Activated CD4-positive, alpha-beta memory T cell treated with anti-CD3 and anti-CD28 coated beads for 36 hours (primary cell): ENCODE measurements at regions not wholly inside any gene's neighbourhood (a gene's known extent, or its start where the extent isn't known, plus 50 kb on each side); places are given as distances from the start of the nearest gene placed in this dataset.
"Not testable (repeated sequence)": the region's sequence is repeated elsewhere in the genome, so short reads cannot be mapped to it uniquely, and the experiment has no call there.

Experiments
- CTCF ChIA-PET: fragments of 350-600 bp; sonication (Branson Sonifier 250); formaldehyde crosslinking; loops from one replicate; lab custom pipeline; 2021; ENCODE audit warnings: antibody characterized with exemption, inconsistent platforms; lab: Charles Lee
- POLR2A ChIA-PET: fragments of 350-600 bp; sonication (Branson Sonifier 250); formaldehyde crosslinking; loops from one replicate; lab custom pipeline; 2021; ENCODE audit warnings: antibody characterized with exemption; lab: Charles Lee
- DNase-seq: peaks from one replicate; pipeline ENCODE4 v3.0.0-alpha.2; 2020
- H3K27ac Mint-ChIP-seq: one replicate; pipeline ENCODE4 v1.8.0; 2021; ENCODE audit warnings: mixed read lengths
- H3K27me3 Mint-ChIP-seq: one replicate; pipeline ENCODE4 v1.8.0; 2021; ENCODE audit warnings: mixed read lengths
- H3K36me3 Mint-ChIP-seq: one replicate; pipeline ENCODE4 v1.8.0; 2021; ENCODE audit warnings: mixed read lengths
- H3K4me1 Mint-ChIP-seq: one replicate; pipeline ENCODE4 v1.8.0; 2021; ENCODE audit warnings: low read depth, mixed read lengths
- H3K4me3 Mint-ChIP-seq: one replicate; pipeline ENCODE4 v1.8.0; 2021; ENCODE audit warnings: mild to moderate bottlenecking, mixed read lengths
- H3K9me3 Mint-ChIP-seq: one replicate; pipeline ENCODE4 v1.8.0; 2021; ENCODE audit warnings: mixed read lengths
- intact Hi-C: fragments of 100-400 bp; cut with micrococcal nuclease; formaldehyde crosslinking; loops from one replicate; pipeline ENCODE4 v1.15.1; 2023

- H3K36me3 Mint-ChIP-seq, result no peaks in the 10 kb centered on the region
- no peak for DNase-seq
- intact Hi-C loops, result no loop called here
- no peak overlapping the region for H3K27ac Mint-ChIP-seq
- H3K27me3 Mint-ChIP-seq, result no peaks in the 10 kb centered on the region
- no peaks in the 10 kb centered on the region for H3K9me3 Mint-ChIP-seq
- CTCF ChIA-PET, result interaction anchor here (0.6 kb wide), 1 partner anchor 119 kb away, joined by 3 read pairs; no protein-coding TSS in a partner anchor
- POLR2A ChIA-PET, result no interaction called here
- H3K4me3 Mint-ChIP-seq, result no peak overlapping the region
- H3K4me1 Mint-ChIP-seq, result peaks cover 4% of the 10 kb centered on the region
Measured at GRCh38 chr11:95418916-95419315, 187.9 kb upstream of the SESN3 start.

GRCh38 chr11:95417832-95418231, 186.8 kb upstream of the SESN3 start:
- CTCF ChIA-PET, result no interaction called here
- Mint-ChIP-seq H3K27me3 (no peaks in the 10 kb centered on the region), H3K4me3 (no peak overlapping the region), H3K27ac (no peak overlapping the region), H3K9me3 (no peaks in the 10 kb centered on the region), H3K4me1 (peaks cover 4% of the 10 kb centered on the region), H3K36me3 (no peaks in the 10 kb centered on the region)
- intact Hi-C loops, result no loop called here
- POLR2A ChIA-PET, result no interaction called here
- DNase-seq, result no peak

- ChIA-PET POLR2A (no interaction called here), CTCF (no interaction called here)
- no peaks in the 10 kb centered on the region for H3K9me3 Mint-ChIP-seq
- DNase-seq, result no peak
- peaks cover 7% of the 10 kb centered on the region for H3K4me1 Mint-ChIP-seq
- H3K27me3 Mint-ChIP-seq, result no peaks in the 10 kb centered on the region
- intact Hi-C loops, result no loop called here
- no peaks in the 10 kb centered on the region for H3K36me3 Mint-ChIP-seq
- H3K27ac Mint-ChIP-seq, result no peak overlapping the region
- H3K4me3 Mint-ChIP-seq, result no peak overlapping the region
Measured at GRCh38 chr11:95415837-95416304, 184.9 kb upstream of the SESN3 start.

GRCh38 chr11:95414217-95414616, 183.2 kb upstream of the SESN3 start:
- Mint-ChIP-seq H3K4me1 (peaks cover 10% of the 10 kb centered on the region), H3K27ac (no peak overlapping the region), H3K4me3 (no peak overlapping the region), H3K9me3 (no peaks in the 10 kb centered on the region), H3K36me3 (no peaks in the 10 kb centered on the region), H3K27me3 (no peaks in the 10 kb centered on the region)
- CTCF ChIA-PET, result no interaction called here
- DNase-seq, result no peak
- intact Hi-C loops, result no loop called here
- POLR2A ChIA-PET, result no interaction called here

GRCh38 chr11:95413761-95414160, 182.8 kb upstream of the SESN3 start:
- intact Hi-C loops, result no loop called here
- H3K36me3 Mint-ChIP-seq, result no peaks in the 10 kb centered on the region
- DNase-seq, result no peak
- H3K9me3 Mint-ChIP-seq, result no peaks in the 10 kb centered on the region
- no peaks in the 10 kb centered on the region for H3K27me3 Mint-ChIP-seq
- ChIA-PET POLR2A (no interaction called here), CTCF (no interaction called here)
- peaks cover 10% of the 10 kb centered on the region for H3K4me1 Mint-ChIP-seq
- H3K4me3 Mint-ChIP-seq, result no peak overlapping the region
- H3K27ac Mint-ChIP-seq, result no peak overlapping the region

- POLR2A ChIA-PET, result no interaction called here
- no peak for DNase-seq
- Mint-ChIP-seq H3K27ac (no peak overlapping the region), H3K9me3 (no peaks in the 10 kb centered on the region), H3K36me3 (no peaks in the 10 kb centered on the region), H3K27me3 (no peaks in the 10 kb centered on the region), H3K4me3 (no peak overlapping the region), H3K4me1 (peaks cover 10% of the 10 kb centered on the region)
- intact Hi-C loops, result no loop called here
- CTCF ChIA-PET, result no interaction called here
Measured at GRCh38 chr11:95413021-95413420, 182.0 kb upstream of the SESN3 start.

- peaks cover 10% of the 10 kb centered on the region for H3K4me1 Mint-ChIP-seq
- no peaks in the 10 kb centered on the region for H3K9me3 Mint-ChIP-seq
- intact Hi-C loops, result no loop called here
- no peak overlapping the region for H3K4me3 Mint-ChIP-seq
- ChIA-PET CTCF (no interaction called here), POLR2A (no interaction called here)
- DNase-seq, result no peak
- H3K36me3 Mint-ChIP-seq, result no peaks in the 10 kb centered on the region
- no peaks in the 10 kb centered on the region for H3K27me3 Mint-ChIP-seq
- H3K27ac Mint-ChIP-seq, result no peak overlapping the region
Measured at GRCh38 chr11:95412074-95412473, 181.1 kb upstream of the SESN3 start.

GRCh38 chr11:95410707-95411106, 179.7 kb upstream of the SESN3 start:
- intact Hi-C loops, H3K27ac Mint-ChIP-seq, POLR2A ChIA-PET: not testable (repeated sequence)

GRCh38 chr11:95406271-95406670, 175.3 kb upstream of the SESN3 start:
- ChIA-PET POLR2A (no interaction called here), CTCF (interaction anchor here (1.6 kb wide), 1 partner anchor 299 kb away, joined by 3 read pairs; no protein-coding TSS in a partner anchor)
- intact Hi-C loops, result no loop called here
- Mint-ChIP-seq H3K27ac (no peak overlapping the region), H3K4me3 (no peak overlapping the region), H3K27me3 (no peaks in the 10 kb centered on the region), H3K36me3 (no peaks in the 10 kb centered on the region), H3K4me1 (peaks cover 5% of the 10 kb centered on the region), H3K9me3 (peaks cover 4% of the 10 kb centered on the region)
- no peak for DNase-seq

More at GRCh38 chr11:95410707-95411106, 179.7 kb upstream of the SESN3 start:
- CTCF ChIA-PET, H3K9me3 Mint-ChIP-seq, H3K4me1 Mint-ChIP-seq, H3K27me3 Mint-ChIP-seq, DNase-seq, H3K36me3 Mint-ChIP-seq, H3K4me3 Mint-ChIP-seq: not testable (repeated sequence)

- Mint-ChIP-seq H3K27me3 (no peaks in the 10 kb centered on the region), H3K4me3 (no peak overlapping the region), H3K4me1 (peaks cover under 1% of the 10 kb centered on the region), H3K36me3 (no peaks in the 10 kb centered on the region), H3K9me3 (peaks cover 7% of the 10 kb centered on the region), H3K27ac (no peak overlapping the region)
- ChIA-PET CTCF (no interaction called here), POLR2A (no interaction called here)
- intact Hi-C loops, result no loop called here
- no peak for DNase-seq
Measured at GRCh38 chr11:95404370-95404769, 173.4 kb upstream of the SESN3 start.

GRCh38 chr11:95398437-95399112, 167.6 kb upstream of the SESN3 start:
- Mint-ChIP-seq H3K4me3 (no peak overlapping the region), H3K27me3 (no peaks in the 10 kb centered on the region), H3K27ac (no peak overlapping the region), H3K36me3 (peaks cover 4% of the 10 kb centered on the region), H3K4me1 (peaks cover 3% of the 10 kb centered on the region), H3K9me3 (peaks cover 10% of the 10 kb centered on the region)
- POLR2A ChIA-PET, result no interaction called here
- CTCF ChIA-PET, result no interaction called here
- DNase-seq, result no peak
- intact Hi-C loops, result no loop called here

GRCh38 chr11:95392644-95393043, 161.6 kb upstream of the SESN3 start:
- H3K27me3 Mint-ChIP-seq, result no peaks in the 10 kb centered on the region
- peaks cover 8% of the 10 kb centered on the region for H3K9me3 Mint-ChIP-seq
- POLR2A ChIA-PET, result no interaction called here
- peaks cover 4% of the 10 kb centered on the region for H3K36me3 Mint-ChIP-seq
- H3K27ac Mint-ChIP-seq, result no peak overlapping the region
- no peak for DNase-seq
- intact Hi-C loops, result no loop called here
- H3K4me3 Mint-ChIP-seq, result no peak overlapping the region
- H3K4me1 Mint-ChIP-seq, result no peaks in the 10 kb centered on the region
- CTCF ChIA-PET, result no interaction called here

- no peak overlapping the region for H3K27ac Mint-ChIP-seq
- no peaks in the 10 kb centered on the region for H3K4me1 Mint-ChIP-seq
- H3K4me3 Mint-ChIP-seq, result no peak overlapping the region
- no peaks in the 10 kb centered on the region for H3K9me3 Mint-ChIP-seq
- intact Hi-C loops, result no loop called here
- ChIA-PET CTCF (no interaction called here), POLR2A (no interaction called here)
- DNase-seq, result no peak
- no peaks in the 10 kb centered on the region for H3K27me3 Mint-ChIP-seq
- no peaks in the 10 kb centered on the region for H3K36me3 Mint-ChIP-seq
Measured at GRCh38 chr11:95389427-95389826, 158.4 kb upstream of the SESN3 start.
